ENCODE measurements at regions not wholly inside any gene's neighbourhood (a gene's known extent, or its start where the extent isn't known, plus 50 kb on each side); places are given as distances from the start of the nearest gene placed in this dataset.

DNA sequence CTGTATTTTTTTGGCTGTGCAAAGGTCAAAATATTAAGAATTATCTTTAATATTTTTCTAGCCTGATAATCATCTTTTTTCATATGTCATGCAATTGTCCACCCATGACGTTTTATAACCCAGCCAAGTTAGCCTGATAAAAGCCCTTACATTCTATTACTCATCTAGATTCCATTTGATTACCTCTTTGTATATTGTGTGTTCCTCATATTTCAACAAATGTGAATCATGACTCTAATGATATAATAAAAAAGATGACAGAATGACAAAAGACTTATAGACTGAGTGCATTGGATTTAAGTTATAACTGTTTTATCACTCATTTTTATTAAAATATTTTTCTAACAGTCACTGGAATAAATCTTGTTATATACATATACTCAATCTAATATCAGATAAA, 1560.0 kb upstream of the LRRTM3 start:
- Histone ChIP-seq H3K9me3 (ENCODE audit: control insufficient read depth, low read length) (no peaks in the 10 kb centered on the region), H2AFZ (ENCODE audit: low read depth, low read length) (no peak overlapping the region), H2BK15ac (ENCODE audit: low read depth, poor library complexity, severe bottlenecking) (no peak overlapping the region), H3K9ac (ENCODE audit: low read length) (no peak overlapping the region), H2BK12ac (ENCODE audit: low read length in 2 of 2) (no peak overlapping the region), H4K8ac (ENCODE audit: low read length) (no peak overlapping the region), H3K4me1 (ENCODE audit: control insufficient read depth, insufficient read depth, low read depth, low read length) (no peaks in the 10 kb centered on the region), H4K91ac (ENCODE audit: low read length) (no peak overlapping the region), H3K4me2 (ENCODE audit: low read length, poor library complexity, severe bottlenecking) (no peak overlapping the region), H3K36me3 (ENCODE audit: control insufficient read depth in 1 of 2, insufficient read depth in 2 of 2, low read depth in 1 of 2, low read length in 2 of 2) (no peaks in the 10 kb centered on the region), H2AK5ac (ENCODE audit: low read length, severe bottlenecking) (no peak overlapping the region), H3K14ac (ENCODE audit: low read length in 2 of 2) (no peak overlapping the region), H2BK5ac (ENCODE audit: low read depth, low read length, poor library complexity, severe bottlenecking) (no peak overlapping the region), H3K27me3 (ENCODE audit: control insufficient read depth in 1 of 2, insufficient read depth in 1 of 2, low read length in 2 of 2) (no peaks in the 10 kb centered on the region), H3K4me3 (ENCODE audit: insufficient read depth in 1 of 2, low read depth in 1 of 2, low read length in 2 of 2) (no peak overlapping the region), H3K79me1 (replicated peaks; ENCODE audit: low read length, poor library complexity, severe bottlenecking) (no peaks in the 10 kb centered on the region), H3K23ac (ENCODE audit: low read length in 2 of 2) (no peak overlapping the region), H3K4ac (ENCODE audit: low read depth in 1 of 2, low read length in 2 of 2) (no peak overlapping the region), H3K18ac (ENCODE audit: low read depth in 1 of 2, low read length in 2 of 2) (no peak overlapping the region), H3K27ac (ENCODE audit: low read length, poor library complexity, severe bottlenecking) (no peak overlapping the region), H2BK120ac (ENCODE audit: low read depth, low read length) (no peak overlapping the region)
- no peak for DNase-seq
- WGBS: 75% methylated on average over 1 of the region's 1 CpG

DNA sequence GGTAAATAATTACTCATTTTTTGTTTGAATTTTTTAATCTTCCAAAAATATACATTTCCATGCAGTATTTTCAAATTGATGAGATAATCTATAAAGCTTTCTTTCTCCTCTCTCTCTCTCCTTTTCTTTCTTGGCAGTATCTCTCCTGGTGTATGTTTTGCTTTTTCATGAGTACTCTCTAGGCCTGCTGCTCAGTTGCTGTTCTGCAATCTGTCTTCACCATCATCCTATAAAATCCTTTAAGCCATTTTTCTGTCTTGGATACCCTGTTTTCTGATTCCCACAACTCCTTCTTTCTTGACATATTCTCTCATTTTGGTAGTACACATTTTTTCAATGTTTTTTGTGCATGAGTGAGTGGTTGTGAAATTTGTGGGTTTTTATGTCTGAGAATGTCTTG, 1558.1 kb upstream of the LRRTM3 start:
- H3K4me2 ChIP-seq (ENCODE audit: low read length, poor library complexity, severe bottlenecking): no peak overlapping the region
- H2BK15ac ChIP-seq (ENCODE audit: low read depth, poor library complexity, severe bottlenecking): no peak overlapping the region
- no peak for DNase-seq
- no peak overlapping the region for H3K14ac ChIP-seq (ENCODE audit: low read length in 2 of 2)
- H3K79me1 ChIP-seq (replicated peaks; ENCODE audit: low read length, poor library complexity, severe bottlenecking): no peaks in the 10 kb centered on the region
- no peaks in the 10 kb centered on the region for H3K9me3 ChIP-seq (ENCODE audit: control insufficient read depth, low read length)
- H3K9ac ChIP-seq (ENCODE audit: low read length): no peak overlapping the region
- no peak overlapping the region for H3K18ac ChIP-seq (ENCODE audit: low read depth in 1 of 2, low read length in 2 of 2)
- H3K4me1 ChIP-seq (ENCODE audit: control insufficient read depth, insufficient read depth, low read depth, low read length): no peaks in the 10 kb centered on the region
- no peak overlapping the region for H2BK120ac ChIP-seq (ENCODE audit: low read depth, low read length)
- H2BK12ac ChIP-seq (ENCODE audit: low read length in 2 of 2): no peak overlapping the region
- H4K8ac ChIP-seq (ENCODE audit: low read length): no peak overlapping the region
- H3K4me3 ChIP-seq (ENCODE audit: insufficient read depth in 1 of 2, low read depth in 1 of 2, low read length in 2 of 2): no peak overlapping the region
- H3K4ac ChIP-seq (ENCODE audit: low read depth in 1 of 2, low read length in 2 of 2): no peak overlapping the region
- H4K91ac ChIP-seq (ENCODE audit: low read length): no peak overlapping the region
- H2AFZ ChIP-seq (ENCODE audit: low read depth, low read length): no peak overlapping the region
- no peak overlapping the region for H3K23ac ChIP-seq (ENCODE audit: low read length in 2 of 2)
- H2AK5ac ChIP-seq (ENCODE audit: low read length, severe bottlenecking): no peak overlapping the region
- no peak overlapping the region for H2BK5ac ChIP-seq (ENCODE audit: low read depth, low read length, poor library complexity, severe bottlenecking)
- H3K27ac ChIP-seq (ENCODE audit: low read length, poor library complexity, severe bottlenecking): no peak overlapping the region
- H3K36me3 ChIP-seq (ENCODE audit: control insufficient read depth in 1 of 2, insufficient read depth in 2 of 2, low read depth in 1 of 2, low read length in 2 of 2): no peaks in the 10 kb centered on the region
- H3K27me3 ChIP-seq (ENCODE audit: control insufficient read depth in 1 of 2, insufficient read depth in 1 of 2, low read length in 2 of 2): no peaks in the 10 kb centered on the region

DNA sequence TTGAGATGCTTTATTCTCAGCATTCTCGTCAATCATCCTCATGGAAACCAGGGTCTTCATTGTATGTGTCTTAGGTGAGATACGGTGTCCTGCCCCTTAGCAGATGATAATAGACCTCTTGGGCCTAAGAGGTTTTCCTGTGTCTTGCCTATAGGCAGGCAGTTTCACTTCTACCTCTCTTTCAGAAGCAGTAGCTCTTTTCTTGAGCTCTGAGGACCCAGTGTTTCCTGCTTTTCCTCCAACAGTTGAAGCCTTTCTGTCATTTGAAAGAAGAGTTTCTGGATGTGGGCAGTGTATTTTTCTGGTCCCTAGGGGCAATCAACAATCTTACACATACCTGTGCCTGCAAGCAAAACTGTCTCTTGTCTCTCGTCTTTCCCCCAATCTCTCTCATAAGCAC, 1550.3 kb upstream of the LRRTM3 start:
- Histone ChIP-seq H3K4me2 (ENCODE audit: low read length, poor library complexity, severe bottlenecking) (no peak overlapping the region), H3K4ac (ENCODE audit: low read depth in 1 of 2, low read length in 2 of 2) (no peak overlapping the region), H2BK12ac (ENCODE audit: low read length in 2 of 2) (no peak overlapping the region), H3K23ac (ENCODE audit: low read length in 2 of 2) (no peak overlapping the region), H3K9me3 (ENCODE audit: control insufficient read depth, low read length) (no peaks in the 10 kb centered on the region), H3K9ac (ENCODE audit: low read length) (no peak overlapping the region), H3K27ac (ENCODE audit: low read length, poor library complexity, severe bottlenecking) (no peak overlapping the region), H4K8ac (ENCODE audit: low read length) (no peak overlapping the region), H3K4me1 (ENCODE audit: control insufficient read depth, insufficient read depth, low read depth, low read length) (no peaks in the 10 kb centered on the region), H2BK15ac (ENCODE audit: low read depth, poor library complexity, severe bottlenecking) (no peak overlapping the region), H4K91ac (ENCODE audit: low read length) (no peak overlapping the region), H3K14ac (ENCODE audit: low read length in 2 of 2) (no peak overlapping the region), H3K4me3 (ENCODE audit: insufficient read depth in 1 of 2, low read depth in 1 of 2, low read length in 2 of 2) (no peak overlapping the region), H2BK5ac (ENCODE audit: low read depth, low read length, poor library complexity, severe bottlenecking) (no peak overlapping the region), H3K36me3 (ENCODE audit: control insufficient read depth in 1 of 2, insufficient read depth in 2 of 2, low read depth in 1 of 2, low read length in 2 of 2) (no peaks in the 10 kb centered on the region), H3K27me3 (ENCODE audit: control insufficient read depth in 1 of 2, insufficient read depth in 1 of 2, low read length in 2 of 2) (no peaks in the 10 kb centered on the region), H2AK5ac (ENCODE audit: low read length, severe bottlenecking) (no peak overlapping the region), H2AFZ (ENCODE audit: low read depth, low read length) (no peak overlapping the region), H3K18ac (ENCODE audit: low read depth in 1 of 2, low read length in 2 of 2) (no peak overlapping the region), H2BK120ac (ENCODE audit: low read depth, low read length) (no peak overlapping the region), H3K79me1 (replicated peaks; ENCODE audit: low read length, poor library complexity, severe bottlenecking) (no peaks in the 10 kb centered on the region)
- no peak for DNase-seq
- 89% methylated on average over 2 of the region's 3 CpGs for WGBS

DNA sequence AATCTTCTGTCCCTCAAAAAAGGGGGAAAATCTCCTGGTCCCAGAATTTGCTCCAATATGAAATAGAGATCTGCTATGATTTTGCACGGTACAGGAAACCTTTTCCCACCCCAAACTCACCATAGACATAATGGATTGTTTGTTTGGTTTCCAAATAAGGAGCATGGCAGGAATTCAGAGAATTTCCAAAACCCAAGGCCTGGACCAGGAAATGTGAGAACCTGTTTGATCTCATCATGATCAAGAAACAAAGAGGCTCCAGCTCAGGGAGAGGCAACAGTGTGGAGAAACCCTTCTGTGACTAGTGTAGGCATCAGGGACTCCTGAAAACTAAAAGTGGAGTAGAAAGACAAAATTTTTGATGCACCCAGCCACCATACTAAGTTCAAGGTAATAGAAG, 1548.1 kb upstream of the LRRTM3 start:
- no peak overlapping the region for H2BK120ac ChIP-seq (ENCODE audit: low read depth, low read length)
- H2BK5ac ChIP-seq (ENCODE audit: low read depth, low read length, poor library complexity, severe bottlenecking): no peak overlapping the region
- no peak overlapping the region for H2BK15ac ChIP-seq (ENCODE audit: low read depth, poor library complexity, severe bottlenecking)
- H2BK12ac ChIP-seq (ENCODE audit: low read length in 2 of 2): no peak overlapping the region
- H3K4me1 ChIP-seq (ENCODE audit: control insufficient read depth, insufficient read depth, low read depth, low read length): no peaks in the 10 kb centered on the region
- H3K9me3 ChIP-seq (ENCODE audit: control insufficient read depth, low read length): no peaks in the 10 kb centered on the region
- H3K4ac ChIP-seq (ENCODE audit: low read depth in 1 of 2, low read length in 2 of 2): no peak overlapping the region
- no peak overlapping the region for H3K27ac ChIP-seq (ENCODE audit: low read length, poor library complexity, severe bottlenecking)
- H4K8ac ChIP-seq (ENCODE audit: low read length): no peak overlapping the region
- no peaks in the 10 kb centered on the region for H3K27me3 ChIP-seq (ENCODE audit: control insufficient read depth in 1 of 2, insufficient read depth in 1 of 2, low read length in 2 of 2)
- H3K9ac ChIP-seq (ENCODE audit: low read length): no peak overlapping the region
- DNase-seq: no peak
- no peak overlapping the region for H2AK5ac ChIP-seq (ENCODE audit: low read length, severe bottlenecking)
- H3K36me3 ChIP-seq (ENCODE audit: control insufficient read depth in 1 of 2, insufficient read depth in 2 of 2, low read depth in 1 of 2, low read length in 2 of 2): no peaks in the 10 kb centered on the region
- no peak overlapping the region for H3K14ac ChIP-seq (ENCODE audit: low read length in 2 of 2)
- WGBS: no CpG with 5 or more reads among the region's 1 CpG
- H3K4me2 ChIP-seq (ENCODE audit: low read length, poor library complexity, severe bottlenecking): no peak overlapping the region
- H4K91ac ChIP-seq (ENCODE audit: low read length): no peak overlapping the region
- no peak overlapping the region for H3K18ac ChIP-seq (ENCODE audit: low read depth in 1 of 2, low read length in 2 of 2)
- H3K23ac ChIP-seq (ENCODE audit: low read length in 2 of 2): no peak overlapping the region
- no peak overlapping the region for H2AFZ ChIP-seq (ENCODE audit: low read depth, low read length)
- no peaks in the 10 kb centered on the region for H3K79me1 ChIP-seq (replicated peaks; ENCODE audit: low read length, poor library complexity, severe bottlenecking)
- no peak overlapping the region for H3K4me3 ChIP-seq (ENCODE audit: insufficient read depth in 1 of 2, low read depth in 1 of 2, low read length in 2 of 2)

All from mesenchymal stem cell (in vitro differentiated cells and primary cell).